Esophagus muscularis mucosa (tissue), 4 donors: ENCODE measurements at regions not wholly inside any gene's neighbourhood (a gene's known extent, or its start where the extent isn't known, plus 50 kb on each side); places are given as distances from the start of the nearest gene placed in this dataset.
A peak's percentile ranks its signal among the peaks of the same experiment; 100 is the strongest.

ENCODE experiments used
- DNase-seq: peaks from one replicate; pipeline ENCODE4 v3.0.0-alpha.2; 2017; ENCODE audit errors: extremely low spot score
- H3K27ac ChIP-seq, 4 donors: fragments of 200-600 bp; sonication (generic); replicated peaks in 1 of 4; 1 replicate in 3 of 4; 2 replicates in 1 of 4; pipeline ENCODE4 v1.5.1; 2016 to 2019; ENCODE audit warnings: mild to moderate bottlenecking in 1 of 4
- H3K27me3 ChIP-seq, 4 donors: fragments of 200-600 bp; sonication (generic); one replicate each; pipeline versions ENCODE4 v1.5.1 to v1.6.0; 2016 to 2019
- H3K36me3 ChIP-seq, 4 donors: fragments of 200-600 bp; sonication (generic); one replicate each; pipeline ENCODE4 v1.5.1; 2016 to 2019
- H3K4me1 ChIP-seq, 4 donors: fragments of 200-600 bp; sonication (generic); one replicate each; pipeline ENCODE4 v1.5.1; 2016 to 2019
- H3K4me3 ChIP-seq, 4 donors: fragments of 200-600 bp; sonication (generic); 1 replicate in 2 of 4; 2 replicates in 2 of 4; pipeline ENCODE4 v1.5.1; 2016 to 2019; ENCODE audit warnings: mild to moderate bottlenecking in 4 of 4, moderate library complexity in 1 of 4
- H3K9me3 ChIP-seq, 4 donors: fragments of 200-600 bp; sonication (generic); 1 replicate in 3 of 4; 2 replicates in 1 of 4; pipeline ENCODE4 v1.5.1; 2016 to 2019
- CTCF ChIP-seq, 3 experiments: fragments of 200-600 bp in 2 of 3; fragments of 450-650 bp in 1 of 3; sonication (generic) in 2 of 3; IDR thresholded peaks; one replicate each; pipeline ENCODE4 v1.5.1; 2017 to 2019; ENCODE audit warnings: antibody characterized with exemption in 3 of 3, mild to moderate bottlenecking in 2 of 3, moderate library complexity in 1 of 3
- EP300 ChIP-seq: sonication (generic); formaldehyde crosslinking; IDR thresholded peaks from one replicate; pipeline ENCODE4 v1.6.1; 2017; ENCODE audit warnings: antibody characterized with exemption
- POLR2A ChIP-seq: fragments of 450-650 bp; IDR thresholded peaks from one replicate; pipeline ENCODE4 v1.6.1; 2017; ENCODE audit warnings: antibody characterized with exemption, moderate library complexity, mild to moderate bottlenecking, low read depth
- POLR2AphosphoS5 ChIP-seq, 2 donors: sonication (generic); formaldehyde crosslinking; IDR thresholded peaks; one replicate each; pipeline ENCODE4 v1.6.1; 2017; ENCODE audit warnings: antibody characterized with exemption in 2 of 2
- WGBS: methylation state at CpG from one replicate; pipeline ENCODE4 v1.1.5; 2018; 5-methylcytosine and 5-hydroxymethylcytosine counted together
- intact Hi-C: fragments of 100-400 bp; cut with DNase I; formaldehyde crosslinking; loops from one replicate; pipeline ENCODE4 v1.15.1; 2023

GRCh38 chr1:239308701-239309333 is 77.6 kb upstream of the CHRM3 start:
- Histone ChIP-seq H3K4me1 (peaks cover 0 to 21% (median 6%) of the 10 kb centered on the region in 4 donors), H3K27me3 (no peaks in the 10 kb centered on the region), H3K4me3 (no peak overlapping the region), H3K36me3 (no peaks in the 10 kb centered on the region), H3K27ac (no peak overlapping the region), H3K9me3 (no peaks in the 10 kb centered on the region)
- WGBS = 62% methylated on average over 6 of the region's 6 CpGs
- no peak for DNase-seq
- TF ChIP-seq POLR2AphosphoS5 (IDR thresholded peaks at IDR 0.05) = no peak
- TF ChIP-seq EP300 = no peak
- peak; percentile 11 to 53 (median 34) for TF ChIP-seq CTCF (IDR thresholded peaks at IDR 0.05)
- no peak for TF ChIP-seq POLR2A
- intact Hi-C loops = no loop called here

DNA sequence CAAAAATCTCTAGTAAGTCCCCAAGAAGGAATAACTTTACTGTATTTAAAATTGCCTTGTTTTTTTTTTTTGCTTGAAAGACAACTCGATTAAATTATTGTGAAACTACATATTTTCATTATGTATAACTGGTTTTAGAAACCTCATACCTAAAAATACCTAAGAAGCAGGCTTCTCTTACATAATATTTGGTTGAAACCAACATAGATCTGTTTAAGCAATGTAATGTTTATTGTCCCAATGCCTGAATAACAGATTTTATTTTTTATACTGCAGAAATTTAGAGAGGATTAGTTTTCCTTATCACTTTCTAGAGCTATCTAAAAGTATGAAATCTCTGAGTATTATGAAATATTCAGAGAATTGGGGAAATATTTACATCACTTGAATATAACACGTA is 78.5 kb upstream of the CHRM3 start:
- no peaks in the 10 kb centered on the region for H3K9me3 ChIP-seq

DNA sequence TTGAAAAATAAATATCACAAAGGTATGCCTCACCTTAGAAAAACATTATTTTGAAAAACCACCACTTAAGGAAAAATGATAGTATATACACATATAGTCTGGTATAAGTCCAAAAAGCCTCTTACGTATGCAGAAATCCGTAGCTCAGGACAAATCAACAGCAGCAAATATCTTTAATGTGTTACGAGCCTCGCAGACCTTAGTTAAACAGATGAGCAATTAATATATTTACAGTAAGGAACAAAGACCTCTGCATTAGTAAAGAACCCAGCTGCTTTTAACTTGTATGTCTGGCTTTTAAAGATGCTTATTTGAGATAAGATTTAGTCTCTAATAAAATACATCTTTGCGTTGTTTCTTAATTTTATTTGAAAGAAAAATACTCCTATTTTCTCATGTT is 79.9 kb upstream of the CHRM3 start:
- WGBS = 61% methylated on average over 5 of the region's 5 CpGs
- Histone ChIP-seq H3K27me3 (no peaks in the 10 kb centered on the region), H3K9me3 (no peaks in the 10 kb centered on the region), H3K36me3 (no peaks in the 10 kb centered on the region), H3K27ac (no peak overlapping the region), H3K4me1 (peaks cover 0 to 21% (median 6%) of the 10 kb centered on the region in 4 donors), H3K4me3 (no peak overlapping the region)
- DNase-seq = no peak
- no peak for TF ChIP-seq EP300
- TF ChIP-seq CTCF (IDR thresholded peaks at IDR 0.05) = no peak
- TF ChIP-seq POLR2AphosphoS5 (IDR thresholded peaks at IDR 0.05) = no peak
- TF ChIP-seq POLR2A = no peak
- intact Hi-C loops = no loop called here

More for the DNA sequence above, 78.5 kb upstream of the CHRM3 start:
- Histone ChIP-seq H3K4me3 (no peak overlapping the region), H3K36me3 (no peaks in the 10 kb centered on the region), H3K4me1 (peaks cover 0 to 21% (median 6%) of the 10 kb centered on the region in 4 donors), H3K27me3 (no peaks in the 10 kb centered on the region), H3K27ac (no peak overlapping the region)
- no peak for DNase-seq
- intact Hi-C loops = no loop called here
- TF ChIP-seq POLR2AphosphoS5 (IDR thresholded peaks at IDR 0.05) = no peak
- TF ChIP-seq EP300 = no peak
- TF ChIP-seq CTCF (IDR thresholded peaks at IDR 0.05) = no peak
- no peak for TF ChIP-seq POLR2A
- WGBS = 71% methylated on average over 2 of the region's 2 CpGs

DNA sequence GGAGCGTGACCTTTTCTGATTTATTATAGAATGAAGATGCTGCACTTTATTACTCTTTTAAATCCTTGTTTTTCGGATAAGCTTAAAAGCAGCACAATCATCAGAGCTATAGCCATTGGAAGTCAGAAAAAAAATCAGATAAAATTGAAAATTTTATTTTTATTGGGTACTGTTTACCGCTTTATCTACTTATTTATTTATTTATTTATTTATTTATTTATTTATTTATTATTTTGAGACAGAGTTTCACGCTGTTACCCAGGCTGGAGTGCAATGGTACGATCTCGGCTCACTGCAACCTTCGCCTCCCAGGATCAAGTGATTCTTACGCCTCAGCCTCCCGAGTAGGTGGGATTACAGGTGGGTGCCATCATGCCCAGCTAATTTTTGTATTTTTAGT is 83.1 kb upstream of the CHRM3 start:
- peaks cover 0 to 21% (median 1%) of the 10 kb centered on the region in 4 donors for H3K4me1 ChIP-seq
- 96% methylated on average over 9 of the region's 9 CpGs for WGBS
- no peaks in the 10 kb centered on the region for H3K36me3 ChIP-seq
- H3K27ac ChIP-seq = no peak overlapping the region
- DNase-seq = no peak
- no peaks in the 10 kb centered on the region for H3K9me3 ChIP-seq
- intact Hi-C loops = no loop called here
- H3K27me3 ChIP-seq = no peaks in the 10 kb centered on the region
- TF ChIP-seq CTCF (IDR thresholded peaks at IDR 0.05) (no peak), POLR2A (no peak), EP300 (no peak), POLR2AphosphoS5 (IDR thresholded peaks at IDR 0.05) (no peak)
- H3K4me3 ChIP-seq = no peak overlapping the region

- Histone ChIP-seq H3K4me3 (no peak overlapping the region), H3K27me3 (no peaks in the 10 kb centered on the region), H3K36me3 (no peaks in the 10 kb centered on the region), H3K27ac (no peak overlapping the region), H3K9me3 (no peaks in the 10 kb centered on the region), H3K4me1 (peaks cover 0 to 15% (median 1%) of the 10 kb centered on the region in 4 donors)
- TF ChIP-seq POLR2A (no peak), EP300 (no peak), POLR2AphosphoS5 (IDR thresholded peaks at IDR 0.05) (no peak), CTCF (IDR thresholded peaks at IDR 0.05) (no peak)
- 91% methylated on average over 3 of the region's 3 CpGs for WGBS
- intact Hi-C loops = no loop called here
- DNase-seq = no peak
Measured at GRCh38 chr1:239302696-239303095, 83.7 kb upstream of the CHRM3 start.
